ENCODE measurements at regions not wholly inside any gene's neighbourhood (a gene's known extent, or its start where the extent isn't known, plus 50 kb on each side); places are given as distances from the start of the nearest gene placed in this dataset.

- Histone ChIP-seq H3K27me3 (ENCODE audit: insufficient read depth, poor library complexity, severe bottlenecking) (no peaks in the 10 kb centered on the region), H3K27ac (ENCODE audit: poor library complexity, severe bottlenecking) (no peak overlapping the region), H3K4me1 (ENCODE audit: insufficient read depth, poor library complexity, severe bottlenecking) (no peaks in the 10 kb centered on the region), H3K4me3 (ENCODE audit: severe bottlenecking) (no peak overlapping the region), H3K9me3 (ENCODE audit: severe bottlenecking) (peaks cover 2% of the 10 kb centered on the region), H3K36me3 (ENCODE audit: low read depth) (no peaks in the 10 kb centered on the region)
- no peak for ATAC-seq (ENCODE audit: low read depth)
- no peak for DNase-seq (ENCODE audit: low spot score)
- TF ChIP-seq, protein P1, sequence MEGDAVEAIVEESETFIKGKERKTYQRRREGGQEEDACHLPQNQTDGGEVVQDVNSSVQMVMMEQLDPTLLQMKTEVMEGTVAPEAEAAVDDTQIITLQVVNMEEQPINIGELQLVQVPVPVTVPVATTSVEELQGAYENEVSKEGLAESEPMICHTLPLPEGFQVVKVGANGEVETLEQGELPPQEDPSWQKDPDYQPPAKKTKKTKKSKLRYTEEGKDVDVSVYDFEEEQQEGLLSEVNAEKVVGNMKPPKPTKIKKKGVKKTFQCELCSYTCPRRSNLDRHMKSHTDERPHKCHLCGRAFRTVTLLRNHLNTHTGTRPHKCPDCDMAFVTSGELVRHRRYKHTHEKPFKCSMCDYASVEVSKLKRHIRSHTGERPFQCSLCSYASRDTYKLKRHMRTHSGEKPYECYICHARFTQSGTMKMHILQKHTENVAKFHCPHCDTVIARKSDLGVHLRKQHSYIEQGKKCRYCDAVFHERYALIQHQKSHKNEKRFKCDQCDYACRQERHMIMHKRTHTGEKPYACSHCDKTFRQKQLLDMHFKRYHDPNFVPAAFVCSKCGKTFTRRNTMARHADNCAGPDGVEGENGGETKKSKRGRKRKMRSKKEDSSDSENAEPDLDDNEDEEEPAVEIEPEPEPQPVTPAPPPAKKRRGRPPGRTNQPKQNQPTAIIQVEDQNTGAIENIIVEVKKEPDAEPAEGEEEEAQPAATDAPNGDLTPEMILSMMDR (IDR thresholded peaks at IDR 0.05; ENCODE audit: poor library complexity, severe bottlenecking): no peak
Observed at GRCh38 chr10:128398118-128398517, 271.9 kb upstream of the MKI67 start.

DNA sequence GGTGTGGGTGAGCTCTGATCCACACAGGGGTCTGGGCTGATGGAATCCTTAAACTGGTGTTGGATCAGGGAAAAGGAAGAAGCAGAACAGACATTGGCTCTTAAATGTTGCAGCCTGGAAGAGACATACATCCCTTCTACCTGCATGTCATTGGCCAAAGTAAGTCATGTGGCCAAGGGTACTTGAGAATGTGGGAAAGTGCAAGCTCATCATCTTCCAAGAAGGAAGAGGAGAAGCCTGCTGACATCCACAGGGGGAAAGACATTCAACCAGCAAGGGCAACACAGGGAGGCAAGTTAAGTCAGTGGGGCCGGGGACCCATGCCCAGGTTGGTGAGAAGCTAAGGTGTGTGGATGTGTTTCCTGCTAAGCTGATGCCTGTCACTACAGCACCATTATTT, 272.8 kb upstream of the MKI67 start:
- no peak for DNase-seq (ENCODE audit: low spot score)
- no peak for ATAC-seq (ENCODE audit: low read depth)
- H3K27me3 ChIP-seq (ENCODE audit: insufficient read depth, poor library complexity, severe bottlenecking): no peaks in the 10 kb centered on the region
- H3K36me3 ChIP-seq (ENCODE audit: low read depth): no peaks in the 10 kb centered on the region
- H3K9me3 ChIP-seq (ENCODE audit: severe bottlenecking): peaks cover 2% of the 10 kb centered on the region
- no peak overlapping the region for H3K4me3 ChIP-seq (ENCODE audit: severe bottlenecking)
- no peaks in the 10 kb centered on the region for H3K4me1 ChIP-seq (ENCODE audit: insufficient read depth, poor library complexity, severe bottlenecking)
- H3K27ac ChIP-seq (ENCODE audit: poor library complexity, severe bottlenecking): no peak overlapping the region
- TF ChIP-seq, protein P1 (IDR thresholded peaks at IDR 0.05; ENCODE audit: poor library complexity, severe bottlenecking): no peak

DNA sequence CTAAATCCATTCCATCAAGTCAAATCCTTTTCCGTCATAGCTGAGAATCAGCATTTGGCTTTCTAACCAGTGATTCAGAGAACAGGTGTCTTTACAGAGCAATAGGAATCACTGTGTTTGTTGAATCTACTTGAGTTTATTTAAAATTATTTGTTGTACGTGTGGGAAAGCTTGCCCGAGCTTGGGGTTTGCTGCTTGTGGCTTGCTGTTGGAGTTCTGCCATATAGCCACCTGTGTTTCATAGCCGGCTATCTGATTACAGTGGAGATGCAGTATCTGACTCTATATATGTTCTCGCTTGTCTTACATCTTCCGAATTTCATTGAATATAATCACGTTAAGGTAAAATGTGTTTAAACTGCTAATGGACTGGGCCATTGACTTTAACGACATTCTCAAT, 274.3 kb upstream of the MKI67 start:
- Histone ChIP-seq H3K27ac (ENCODE audit: poor library complexity, severe bottlenecking) (no peak overlapping the region), H3K36me3 (ENCODE audit: low read depth) (no peaks in the 10 kb centered on the region), H3K9me3 (ENCODE audit: severe bottlenecking) (peaks cover 2% of the 10 kb centered on the region), H3K4me1 (ENCODE audit: insufficient read depth, poor library complexity, severe bottlenecking) (no peaks in the 10 kb centered on the region), H3K27me3 (ENCODE audit: insufficient read depth, poor library complexity, severe bottlenecking) (no peaks in the 10 kb centered on the region), H3K4me3 (ENCODE audit: severe bottlenecking) (no peak overlapping the region)
- DNase-seq (ENCODE audit: low spot score) (no peak), ATAC-seq (ENCODE audit: low read depth) (no peak)
- TF ChIP-seq, protein P1 (IDR thresholded peaks at IDR 0.05; ENCODE audit: poor library complexity, severe bottlenecking): no peak

DNA sequence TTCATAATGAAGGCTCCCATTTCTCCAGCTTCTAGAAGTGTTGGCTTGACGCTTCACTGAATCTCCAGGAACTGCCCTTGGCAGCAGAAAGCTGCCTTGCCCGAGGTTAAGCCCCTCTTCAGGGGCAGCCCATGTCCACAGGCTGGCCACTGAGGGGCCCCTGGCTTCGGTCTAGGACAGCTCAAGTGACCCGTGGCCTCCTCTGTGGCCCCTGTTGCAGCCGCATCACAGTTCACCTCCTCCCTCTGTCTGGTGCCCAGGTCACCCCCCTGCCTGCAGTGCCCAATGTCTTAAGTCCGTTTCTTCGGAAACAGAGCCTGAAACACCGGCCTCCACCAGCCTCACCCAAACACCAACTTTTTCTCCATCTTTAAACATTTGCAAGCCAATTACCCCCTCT, 279.2 kb upstream of the MKI67 start:
- DNase-seq (ENCODE audit: low spot score) (no peak), ATAC-seq (ENCODE audit: low read depth) (no peak)
- Histone ChIP-seq H3K4me1 (ENCODE audit: insufficient read depth, poor library complexity, severe bottlenecking) (no peaks in the 10 kb centered on the region), H3K36me3 (ENCODE audit: low read depth) (no peaks in the 10 kb centered on the region), H3K4me3 (ENCODE audit: severe bottlenecking) (no peak overlapping the region), H3K27me3 (ENCODE audit: insufficient read depth, poor library complexity, severe bottlenecking) (no peaks in the 10 kb centered on the region), H3K9me3 (ENCODE audit: severe bottlenecking) (peaks cover 2% of the 10 kb centered on the region), H3K27ac (ENCODE audit: poor library complexity, severe bottlenecking) (no peak overlapping the region)
- TF ChIP-seq, protein P1 (IDR thresholded peaks at IDR 0.05; ENCODE audit: poor library complexity, severe bottlenecking): no peak

DNA sequence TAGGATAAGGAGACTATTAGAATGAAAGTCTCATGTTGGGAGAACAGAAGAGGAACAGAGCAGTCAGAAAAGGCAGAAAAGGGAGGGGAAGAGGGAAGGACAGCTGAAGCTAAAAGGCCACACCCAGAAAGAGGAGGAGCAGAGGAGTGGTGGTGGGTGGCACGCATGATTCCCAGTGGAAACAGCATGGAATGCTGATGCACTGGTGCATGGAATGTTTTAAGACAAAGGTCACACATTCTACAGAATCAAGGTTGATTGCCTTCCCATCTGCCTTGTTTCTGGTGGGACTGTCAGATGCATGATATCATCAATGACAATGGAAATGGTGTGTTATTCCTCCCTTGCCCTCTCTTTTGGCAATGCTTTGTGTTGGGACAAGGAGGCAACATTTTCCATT, 285.4 kb upstream of the MKI67 start:
- Histone ChIP-seq H3K4me3 (ENCODE audit: severe bottlenecking) (no peak overlapping the region), H3K4me1 (ENCODE audit: insufficient read depth, poor library complexity, severe bottlenecking) (no peaks in the 10 kb centered on the region), H3K27ac (ENCODE audit: poor library complexity, severe bottlenecking) (no peak overlapping the region), H3K27me3 (ENCODE audit: insufficient read depth, poor library complexity, severe bottlenecking) (no peaks in the 10 kb centered on the region), H3K36me3 (ENCODE audit: low read depth) (no peaks in the 10 kb centered on the region), H3K9me3 (ENCODE audit: severe bottlenecking) (no peaks in the 10 kb centered on the region)
- TF ChIP-seq, protein P1 (IDR thresholded peaks at IDR 0.05; ENCODE audit: poor library complexity, severe bottlenecking): no peak
- DNase-seq (ENCODE audit: low spot score): no peak
- no peak for ATAC-seq (ENCODE audit: low read depth)

Measured in RWPE2 (cell line).